ENCODE measurements at regions not wholly inside any gene's neighbourhood (a gene's known extent, or its start where the extent isn't known, plus 50 kb on each side); places are given as distances from the start of the nearest gene placed in this dataset.

- Histone ChIP-seq H4K91ac (ENCODE audit: insufficient read length, low read depth, low read length) (no peak overlapping the region), H3K9me3 (ENCODE audit: control insufficient read depth, low read depth, low read length) (no peaks in the 10 kb centered on the region), H2AK5ac (ENCODE audit: insufficient read length, low read length) (no peak overlapping the region), H2BK12ac (ENCODE audit: insufficient read length, low read depth, low read length) (no peak overlapping the region), H3K56ac (ENCODE audit: insufficient read length, low read depth, low read length) (no peak overlapping the region), H3K4me1 (ENCODE audit: insufficient read depth, low read length) (peaks cover 8% of the 10 kb centered on the region; the same call in 1 of the 2 replicates), H3K79me2 (ENCODE audit: insufficient read depth, low read length) (no peaks in the 10 kb centered on the region), H3T11ph (ENCODE audit: low read length) (no peak overlapping the region), H3K23ac (ENCODE audit: insufficient read length, low read depth, low read length) (no peak overlapping the region), H3K79me1 (ENCODE audit: insufficient read depth, low read depth, low read length, poor library complexity, severe bottlenecking) (no peaks in the 10 kb centered on the region), H3K9ac (ENCODE audit: extremely low read depth, insufficient read length, low read length) (no peak overlapping the region), H4K8ac (replicated peaks; ENCODE audit: insufficient read length, low read depth, low read length) (no peak overlapping the region), H3K4me2 (ENCODE audit: insufficient read depth, insufficient read length, low read length) (no peak overlapping the region), H3K27ac (ENCODE audit: insufficient read length, low read depth, low read length) (no peak overlapping the region), H3K23me2 (ENCODE audit: insufficient read length, low read depth, low read length, poor library complexity, severe bottlenecking) (no peaks in the 10 kb centered on the region), H3K4ac (ENCODE audit: low read depth, low read length) (no peak overlapping the region), H3K27me3 (ENCODE audit: insufficient read depth, low read length) (no peaks in the 10 kb centered on the region), H2BK15ac (ENCODE audit: low read depth, low read length) (no peak overlapping the region), H2AFZ (ENCODE audit: low read length) (no peak overlapping the region), H4K20me1 (ENCODE audit: control insufficient read depth, insufficient read depth, insufficient read length) (no peaks in the 10 kb centered on the region), H2BK20ac (ENCODE audit: low read depth, low read length, poor library complexity, severe bottlenecking) (no peak overlapping the region), H4K5ac (ENCODE audit: insufficient read length, low read depth, low read length) (no peak overlapping the region), H3K18ac (ENCODE audit: insufficient read length, low read depth, low read length) (no peak overlapping the region), H2BK5ac (ENCODE audit: insufficient read length, low read length) (no peak overlapping the region), H3K14ac (ENCODE audit: insufficient read depth, low read length) (no peak overlapping the region), H2BK120ac (ENCODE audit: low read depth, low read length, poor library complexity, severe bottlenecking) (no peak overlapping the region)
- Mint-ChIP-seq H3K27ac (no peak overlapping the region), H3K4me1 (peaks cover 33 to 34% of the 10 kb centered on the region in 2 experiments), H3K27me3 (ENCODE audit: low read depth) (peaks cover 2% of the 10 kb centered on the region), H3K9me3 (no peaks in the 10 kb centered on the region), H3K4me3 (no peak overlapping the region), H3K36me3 (ENCODE audit: insufficient read depth in 1 of 3, low read depth in 3 of 3) (no peaks in the 10 kb centered on the region; a peak in 2 of 7 replicates)
- TF ChIP-seq CTCF (conservative IDR thresholded peaks at IDR 0.05) = no peak
- DNase-seq = no peak
- no CpG with 5 or more reads among the region's 3 CpGs for WGBS (ENCODE audit: extremely low coverage, insufficient read length, low lambda C conversion rate)
Observed at GRCh38 chr10:123455861-123456260, 210.3 kb upstream of the GPR26 start.

All from H9 (cell line).